HG03520 (cell line): ENCODE measurements at regions not wholly inside any gene's neighbourhood (a gene's known extent, or its start where the extent isn't known, plus 50 kb on each side); places are given as distances from the start of the nearest gene placed in this dataset.

Experiments used
- ATAC-seq: cut with Tn5 transposase; IDR thresholded peaks from one replicate; pipeline ENCODE4 v1.9.1; 2021; ENCODE audit warnings: mild to moderate bottlenecking, moderate library complexity; ENCODE audit not compliant: unreplicated experiment

DNA sequence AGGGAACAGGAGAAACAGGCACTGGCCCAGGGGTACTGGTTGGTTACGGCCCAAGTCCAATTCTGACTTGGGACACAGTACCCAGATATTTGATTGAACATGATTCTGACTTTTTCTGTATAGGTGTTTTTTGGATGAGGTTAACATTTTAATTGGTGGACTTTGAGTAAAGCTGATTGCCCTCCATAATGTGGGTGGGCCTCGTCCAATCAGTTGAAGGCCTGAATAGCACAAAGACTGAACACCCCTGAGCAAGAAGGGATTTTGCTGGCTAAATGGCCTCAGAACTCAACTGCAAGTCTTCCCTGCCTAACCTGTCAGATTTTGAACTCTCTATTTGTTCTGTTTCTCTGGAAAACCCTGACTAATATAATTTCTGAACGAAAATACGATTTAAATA lies 222.6 kb downstream of the TEX36 start:
- no peak for ATAC-seq

DNA sequence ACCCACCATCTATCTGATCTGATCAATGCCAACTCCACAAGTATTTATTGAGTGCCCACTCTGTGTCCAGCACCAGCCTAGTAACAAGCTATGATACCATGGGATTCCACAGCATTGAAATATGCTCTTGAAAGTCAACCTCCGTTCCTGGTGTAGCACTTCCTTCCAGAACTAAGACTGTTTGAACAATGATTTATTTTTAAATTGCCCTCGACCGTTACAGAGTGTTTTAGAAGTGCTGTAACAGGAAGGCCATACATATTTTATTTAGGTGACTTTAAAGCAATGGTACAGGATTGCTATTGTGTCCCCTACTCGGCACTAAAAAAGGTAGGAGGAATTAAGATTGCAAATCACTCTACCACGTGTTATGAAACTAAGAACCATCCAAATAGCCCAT lies 225.6 kb downstream of the TEX36 start:
- no peak for ATAC-seq

DNA sequence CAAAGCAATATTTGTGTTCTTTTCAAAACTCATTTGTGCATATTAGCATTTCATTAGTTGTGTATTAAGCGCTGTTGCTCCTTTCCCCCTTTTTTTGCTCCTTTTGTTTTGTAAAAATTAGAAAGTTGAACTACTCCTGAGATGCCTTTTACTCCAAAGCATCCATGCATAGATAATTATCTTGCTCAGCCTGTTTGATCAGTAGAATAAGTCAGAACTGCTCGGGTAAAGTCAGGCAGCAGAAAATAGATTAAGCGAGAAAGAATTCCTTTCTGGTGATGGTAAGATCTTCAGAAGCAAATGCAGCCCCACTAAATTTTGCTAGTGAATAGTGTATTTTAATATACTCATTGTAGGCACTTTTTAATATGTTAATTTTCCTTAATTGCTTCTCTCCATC lies 227.1 kb downstream of the TEX36 start:
- ATAC-seq, result no peak

DNA sequence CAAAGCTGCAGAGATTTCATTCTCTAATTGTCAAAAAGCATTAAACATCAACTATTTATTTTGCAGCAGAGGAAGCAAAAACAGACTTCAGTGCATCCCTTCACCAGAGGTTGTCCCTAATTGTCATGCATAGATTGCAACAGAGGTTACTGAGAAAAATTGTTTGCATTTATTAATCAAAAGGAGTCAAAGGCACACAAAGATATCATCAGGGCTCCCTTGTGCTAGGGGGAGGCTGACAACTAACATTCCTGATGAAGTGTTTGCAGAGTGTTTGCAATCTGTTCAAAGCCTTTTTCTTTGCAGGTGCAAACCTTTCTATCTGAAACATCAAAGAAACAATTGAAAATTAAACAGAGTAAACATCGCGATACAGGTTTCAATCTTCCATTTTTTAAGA lies 227.5 kb downstream of the TEX36 start:
- ATAC-seq, result no peak

GRCh38 chr10:125451319-125451718 lies 231.6 kb downstream of the TEX36 start:
- no peak for ATAC-seq

DNA sequence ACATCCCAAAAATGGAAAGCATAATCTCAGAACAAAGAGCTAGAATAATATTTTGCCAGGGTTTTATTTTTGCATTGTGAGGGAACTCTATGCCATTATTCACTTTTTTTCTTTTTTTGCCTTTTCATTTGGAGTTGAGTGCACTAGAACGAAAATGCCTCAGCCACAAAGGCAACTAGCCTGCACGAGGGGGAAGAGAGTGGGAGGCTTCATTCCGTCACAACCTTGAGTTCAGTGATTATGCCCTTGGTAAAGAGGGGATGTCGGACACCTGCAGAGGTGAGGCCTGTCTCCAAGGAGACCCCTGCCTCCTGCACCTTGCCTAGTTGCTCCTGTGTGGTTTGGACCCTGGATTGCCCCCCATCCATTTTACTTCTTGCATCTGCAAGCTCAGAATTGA lies 232.7 kb downstream of the TEX36 start:
- ATAC-seq, result no peak

DNA sequence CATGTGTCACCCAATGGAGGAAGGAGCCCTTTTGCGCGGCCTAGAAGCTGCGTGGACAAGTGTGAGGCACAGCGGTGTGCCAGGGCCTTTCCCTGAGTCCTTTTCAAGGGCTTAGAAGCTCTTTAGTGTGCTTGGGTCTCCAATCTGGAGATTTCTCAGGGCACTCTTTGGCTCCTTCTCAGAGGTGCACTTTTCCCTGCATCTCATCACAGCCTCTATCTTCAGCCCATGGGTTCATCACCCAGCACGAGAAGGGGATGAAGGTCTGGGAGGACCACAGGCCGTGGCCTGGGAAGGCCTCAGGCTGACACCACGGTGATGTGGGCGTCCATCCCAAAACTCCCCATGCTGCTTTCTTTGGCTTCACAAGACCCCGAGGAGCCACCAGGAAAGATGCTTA lies 233.4 kb downstream of the TEX36 start:
- no peak for ATAC-seq

GRCh38 chr10:125448596-125448995 lies 234.4 kb downstream of the TEX36 start:
- ATAC-seq, result no peak

- no peak for ATAC-seq
These were observed 238.2 kb downstream of the TEX36 start for GRCh38 chr10:125444790-125445189.

DNA sequence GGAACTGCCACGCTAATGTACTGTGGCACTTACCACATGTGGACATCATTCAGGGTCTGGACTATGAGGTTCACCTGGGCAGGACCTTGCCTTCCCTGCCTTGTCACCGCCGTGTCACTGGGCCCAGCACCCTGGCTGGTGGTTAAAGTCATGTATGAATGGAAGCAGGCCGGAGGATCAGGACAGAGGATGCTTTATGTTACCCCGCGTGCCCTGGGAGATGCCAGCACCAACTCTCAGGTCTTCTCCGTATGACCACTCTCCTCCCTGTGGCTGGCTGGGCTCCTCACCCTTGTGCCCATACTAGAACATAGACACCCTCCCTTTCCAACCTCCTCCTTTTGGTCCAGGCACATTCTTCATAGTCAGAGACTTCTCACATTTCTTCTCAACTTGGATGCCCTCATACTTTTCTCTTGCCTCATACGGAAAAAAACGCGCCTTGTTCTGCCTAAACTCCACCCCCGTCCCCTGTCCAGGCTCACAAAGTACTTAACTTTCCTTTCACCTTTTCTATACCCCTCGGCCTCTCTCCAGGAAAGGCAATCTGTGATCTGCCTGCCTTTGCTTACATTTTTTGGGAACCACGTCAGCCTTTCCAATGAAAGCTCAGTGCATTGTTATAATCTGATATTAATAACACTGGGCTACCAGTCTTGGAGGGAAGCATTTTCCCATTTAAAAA lies 240.0 kb downstream of the TEX36 start:
- no peak for ATAC-seq

DNA sequence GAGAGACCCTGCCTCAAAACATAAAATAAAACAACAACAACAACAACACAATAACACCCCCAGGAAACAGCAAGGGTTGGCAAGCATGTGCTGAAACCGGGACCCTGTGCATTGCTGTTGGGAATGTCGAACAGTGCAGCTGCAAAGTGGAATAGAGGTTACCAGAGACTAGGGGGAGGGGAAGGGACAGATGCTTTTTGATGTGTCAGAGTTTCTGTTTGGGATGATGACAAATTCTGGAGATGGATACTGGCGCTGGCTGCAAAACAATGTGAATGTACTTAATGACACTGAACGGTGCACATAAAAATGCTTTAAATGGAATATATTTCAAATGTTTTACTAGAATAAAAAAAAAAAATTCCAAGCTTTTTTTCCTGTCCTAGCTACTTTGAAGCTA lies 241.8 kb downstream of the TEX36 start:
- ATAC-seq, result no peak

DNA sequence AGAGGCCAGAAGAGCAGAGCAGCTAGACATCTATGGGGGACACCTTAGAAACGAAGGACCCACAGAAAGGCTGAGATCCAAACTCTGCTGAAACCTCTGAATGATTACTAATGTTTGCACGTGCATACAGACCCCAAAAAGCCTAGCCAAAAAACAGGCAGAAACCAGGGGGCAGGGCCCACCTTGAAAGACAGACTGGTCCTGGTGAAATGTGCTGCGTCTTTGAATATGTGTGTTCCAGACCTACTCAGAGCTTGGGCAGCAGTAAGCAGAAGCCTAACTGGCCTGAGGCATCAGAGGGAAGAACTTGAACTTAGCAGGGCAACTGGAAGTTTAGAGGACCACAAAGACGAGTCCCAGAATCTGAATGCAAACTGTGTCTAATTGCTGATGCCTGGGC lies 251.8 kb downstream of the TEX36 start:
- ATAC-seq, result no peak

DNA sequence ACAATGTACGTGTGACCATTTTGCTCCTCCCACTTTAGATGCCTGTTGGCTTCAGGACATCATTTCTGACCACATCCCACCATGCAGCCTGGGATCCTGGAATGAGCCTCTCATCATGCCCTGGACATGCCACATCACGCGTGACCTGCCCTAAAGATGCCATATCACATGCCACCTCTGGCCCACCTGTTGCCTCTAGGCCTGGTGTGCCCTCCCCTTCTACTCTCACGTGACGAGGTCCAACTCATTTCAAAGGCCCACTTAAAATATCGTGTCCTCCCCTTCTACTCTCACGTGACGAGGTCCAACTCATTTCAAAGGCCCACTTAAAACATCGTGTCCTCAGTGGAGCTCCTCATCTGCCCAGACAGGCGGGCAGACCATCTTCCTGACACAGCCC lies 254.9 kb downstream of the TEX36 start:
- ATAC-seq, result no peak

DNA sequence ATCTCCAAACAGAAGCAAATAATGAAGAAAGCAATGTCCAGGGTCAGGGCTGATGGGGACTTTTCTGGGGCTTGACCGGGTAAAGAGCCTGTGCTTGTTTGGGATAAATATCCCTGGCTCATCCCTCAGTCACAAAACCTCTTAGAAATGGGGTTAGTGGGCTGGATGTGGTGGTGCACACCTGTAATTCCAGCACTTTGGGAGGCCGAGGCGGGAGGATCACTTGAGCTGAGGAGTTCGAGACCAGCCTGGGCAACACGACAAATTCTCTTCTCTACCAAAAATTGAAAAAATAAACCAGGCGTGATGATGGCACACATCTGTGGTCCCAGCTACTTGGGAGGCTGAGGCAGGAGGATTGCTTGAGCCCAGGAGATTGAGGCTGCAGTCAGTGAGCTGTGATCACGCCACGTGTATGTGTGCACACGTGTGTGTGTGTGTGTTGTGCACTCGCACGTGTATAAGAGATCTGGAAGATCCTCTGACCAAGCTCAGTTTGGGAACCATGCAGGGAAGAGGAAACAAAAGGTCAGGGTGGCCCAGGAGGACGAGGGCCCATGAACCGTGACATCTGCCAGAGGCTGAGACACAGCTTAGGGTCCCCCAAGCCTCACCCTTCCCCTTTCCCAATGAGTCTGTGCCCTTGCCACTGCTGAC lies 258.6 kb downstream of the TEX36 start:
- no peak for ATAC-seq

DNA sequence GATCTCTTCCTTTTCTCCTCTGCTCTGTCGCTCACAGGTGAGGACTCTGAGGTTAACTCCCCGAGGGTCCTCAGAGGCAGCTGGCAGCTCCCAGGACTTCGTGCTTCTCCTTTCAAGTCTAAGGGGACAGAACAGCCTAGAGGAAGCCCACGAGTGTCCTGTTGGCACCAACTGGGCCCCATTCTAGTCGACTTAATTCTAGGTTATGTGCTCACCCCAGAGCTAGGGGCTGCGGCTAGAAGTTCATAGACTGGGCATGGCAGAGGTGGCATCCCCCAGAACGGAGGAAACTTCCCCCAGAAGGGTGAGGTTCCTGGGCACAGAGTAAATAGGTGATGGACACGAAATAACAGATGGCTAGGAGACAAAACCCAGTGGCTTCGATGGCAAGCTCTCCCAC lies 259.4 kb downstream of the TEX36 start:
- ATAC-seq, result no peak

GRCh38 chr10:125419831-125420230 lies 259.5 kb upstream of the CTBP2 start:
- no peak for ATAC-seq

DNA sequence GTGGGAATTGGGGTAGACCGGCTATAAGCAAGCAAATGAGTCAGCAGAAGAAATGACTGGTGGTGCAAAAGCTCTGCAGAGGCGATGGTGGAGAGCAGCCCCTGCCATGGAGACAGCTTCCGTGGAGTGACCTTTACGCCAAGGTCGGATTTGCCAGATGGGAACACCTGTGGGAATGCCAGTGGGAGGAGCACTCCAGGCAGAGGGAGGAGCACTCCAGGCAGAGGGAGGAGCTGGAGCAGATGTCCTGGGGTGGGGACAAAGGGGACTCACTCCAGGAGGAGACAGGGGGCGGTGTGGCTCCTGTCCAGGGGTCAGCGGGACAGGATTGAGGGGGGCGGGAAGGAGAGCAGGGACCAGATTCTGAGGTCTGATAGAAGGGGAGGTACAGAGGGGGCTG lies 258.8 kb upstream of the CTBP2 start:
- ATAC-seq, result no peak

DNA sequence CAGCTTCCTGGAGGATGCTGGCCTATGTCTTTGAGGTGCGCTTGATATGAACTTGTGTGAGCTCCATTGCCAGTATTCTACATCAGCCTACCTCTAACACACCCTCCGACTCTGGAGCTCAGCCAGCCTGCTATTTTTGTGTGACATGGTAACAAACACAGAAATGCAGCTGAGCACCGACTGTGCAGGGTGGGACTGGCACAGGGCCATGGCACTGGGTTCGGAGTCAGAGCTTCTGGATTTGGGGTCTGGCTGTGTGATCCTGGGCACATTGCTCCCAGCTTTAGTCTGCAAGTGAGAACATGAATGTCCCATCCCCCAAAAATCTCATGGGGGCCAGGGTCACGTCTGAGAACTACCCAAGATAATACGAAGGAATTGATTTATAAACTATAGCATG lies 257.2 kb upstream of the CTBP2 start:
- ATAC-seq, result no peak

DNA sequence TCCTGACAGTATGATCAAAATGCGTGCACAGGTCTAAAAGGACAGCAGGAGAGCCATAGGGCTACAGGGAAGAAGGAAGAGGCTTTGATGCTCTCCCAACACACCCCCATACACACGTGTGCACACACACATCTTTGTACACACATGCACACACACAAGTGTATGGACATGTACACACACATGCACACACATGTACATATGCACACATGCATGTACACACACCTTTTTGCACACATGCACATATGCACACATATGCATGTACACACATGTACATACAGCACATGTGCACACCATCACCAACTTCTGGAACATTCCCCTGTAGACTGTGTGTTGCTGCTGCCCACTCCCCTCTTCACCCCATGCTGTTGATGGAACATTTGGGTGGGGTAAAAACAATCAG lies 255.6 kb upstream of the CTBP2 start:
- ATAC-seq, result no peak

DNA sequence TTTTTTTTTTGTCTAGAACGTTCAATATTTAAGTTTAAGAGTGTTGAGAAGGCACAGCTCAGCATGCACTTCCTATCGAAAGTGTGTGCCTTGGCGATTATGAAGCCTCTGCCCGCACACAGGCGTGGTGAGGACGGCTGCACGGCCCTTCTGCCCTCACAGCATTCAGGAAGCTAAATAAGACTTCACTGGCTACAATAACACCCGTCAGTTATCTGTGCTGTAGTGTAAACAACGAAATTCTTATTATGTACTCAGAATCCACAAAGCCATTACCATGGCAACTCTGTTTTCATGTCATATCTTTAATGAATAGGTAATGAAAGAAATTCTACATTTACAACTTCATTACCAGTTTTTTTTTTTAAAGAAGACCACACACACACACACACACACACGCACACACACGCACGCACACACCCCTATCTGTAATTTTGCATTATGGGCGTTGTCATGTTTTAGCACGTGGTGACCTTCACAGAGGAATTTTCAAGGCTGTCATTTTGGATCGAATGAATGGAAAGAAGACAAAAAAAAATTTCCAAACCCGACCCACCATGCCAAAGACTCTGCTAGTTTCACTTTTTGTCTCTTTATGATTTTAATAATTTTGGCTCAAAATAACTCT lies 254.8 kb upstream of the CTBP2 start:
- no peak for ATAC-seq

DNA sequence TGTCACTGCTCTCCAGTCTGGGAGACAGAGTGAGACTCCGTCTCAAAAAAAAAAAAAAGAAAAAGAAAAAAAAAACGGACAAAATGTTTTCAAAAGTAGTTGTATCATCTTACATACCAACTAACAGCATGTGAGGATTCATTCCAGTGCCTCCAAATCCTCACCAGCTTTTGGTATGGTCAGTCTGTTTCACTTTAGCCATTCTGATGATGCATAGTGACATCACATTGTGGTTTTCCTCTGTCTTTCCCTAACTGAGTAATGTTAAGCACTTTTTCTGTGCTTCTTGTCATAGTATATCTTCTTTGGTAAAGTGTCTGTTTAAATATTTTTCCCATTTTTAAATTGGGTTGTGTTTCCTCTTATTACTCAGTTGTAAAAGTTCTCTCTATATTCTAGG lies 251.4 kb upstream of the CTBP2 start:
- no peak for ATAC-seq

- no peak for ATAC-seq
These were observed 249.4 kb upstream of the CTBP2 start for GRCh38 chr10:125409756-125410155.

DNA sequence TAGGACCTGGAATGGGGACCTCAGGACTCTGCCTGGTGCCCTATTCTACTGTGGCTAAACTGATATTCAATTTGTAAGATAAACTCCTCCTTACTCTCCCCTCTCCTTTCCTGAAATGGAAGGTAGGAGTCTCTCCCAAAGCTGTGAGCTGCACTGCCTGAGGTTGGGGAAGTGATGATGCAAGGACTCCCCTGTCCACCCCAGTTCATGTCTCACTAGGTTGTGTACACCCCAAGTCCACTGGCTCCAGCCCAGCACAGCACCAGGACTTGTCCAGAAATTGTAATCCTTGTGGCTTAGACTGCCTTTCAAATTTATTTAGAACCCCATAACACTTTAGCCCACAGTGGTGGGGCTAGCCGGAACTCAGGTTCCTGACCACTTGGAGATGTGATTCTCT lies 247.2 kb upstream of the CTBP2 start:
- no peak for ATAC-seq
